Smooth muscle cell (in vitro differentiated cells): ENCODE measurements at regions not wholly inside any gene's neighbourhood (a gene's known extent, or its start where the extent isn't known, plus 50 kb on each side); places are given as distances from the start of the nearest gene placed in this dataset.
A peak's percentile ranks its signal among the peaks of the same experiment; 100 is the strongest.

Experiments
- DNase-seq: peaks from one replicate; lab custom pipeline; 2025; ENCODE audit not compliant: unreplicated experiment; lab: John Stamatoyannopoulos, UW
- H2AFZ ChIP-seq: fragments of 200-600 bp; sonication (generic); 2 replicates; pipeline ENCODE4 v1.6.0; 2016; ENCODE audit warnings: antibody characterized with exemption, low read depth, mild to moderate bottlenecking
- H3F3A ChIP-seq: fragments of 200-600 bp; sonication (generic); 2 replicates; pipeline ENCODE4 v1.6.0; 2017; ENCODE audit warnings: antibody characterized with exemption, low read depth
- H3K27ac ChIP-seq: fragments of 200-600 bp; sonication (generic); 2 replicates; pipeline ENCODE4 v1.5.1; 2016; ENCODE audit warnings: low read depth, mild to moderate bottlenecking
- H3K27me3 ChIP-seq: fragments of 200-600 bp; sonication (generic); 2 replicates; pipeline ENCODE4 v1.6.1; 2016; ENCODE audit warnings: low read depth, mild to moderate bottlenecking
- H3K36me3 ChIP-seq: fragments of 200-600 bp; sonication (generic); 2 replicates; pipeline ENCODE4 v1.5.1; 2016; ENCODE audit warnings: low read depth
- H3K4me1 ChIP-seq: fragments of 200-600 bp; sonication (generic); 2 replicates; pipeline ENCODE4 v1.5.1; 2016; ENCODE audit warnings: low read depth
- H3K4me2 ChIP-seq: fragments of 200-600 bp; sonication (generic); 2 replicates; pipeline ENCODE4 v1.6.0; 2016; ENCODE audit warnings: mild to moderate bottlenecking
- H3K4me3 ChIP-seq: fragments of 200-600 bp; sonication (generic); 2 replicates; pipeline ENCODE4 v1.5.1; 2016; ENCODE audit warnings: mild to moderate bottlenecking
- H3K79me2 ChIP-seq: fragments of 200-600 bp; sonication (generic); 2 replicates; pipeline ENCODE4 v1.6.0; 2016; ENCODE audit warnings: low read depth, mild to moderate bottlenecking
- H3K9ac ChIP-seq: fragments of 200-600 bp; sonication (generic); 2 replicates; pipeline ENCODE4 v1.6.0; 2016; ENCODE audit warnings: low read depth
- H3K9me3 ChIP-seq: fragments of 200-600 bp; sonication (generic); replicated peaks from 2 replicates; pipeline ENCODE4 v1.5.1; 2016; ENCODE audit warnings: low read depth
- H4K20me1 ChIP-seq: fragments of 200-600 bp; sonication (generic); 2 replicates; pipeline ENCODE4 v1.6.0; 2016; ENCODE audit warnings: low read depth
- WGBS: methylation state at CpG from one replicate; pipeline ENCODE4 v1.1.7; 2016; ENCODE audit warnings: low lambda C conversion rate; 5-methylcytosine and 5-hydroxymethylcytosine counted together
- TF ChIP-seq, protein P1 (sequence below): fragments of 200-600 bp; sonication (generic); IDR thresholded peaks from 2 replicates; pipeline ENCODE4 v1.5.1; 2017; ENCODE audit warnings: borderline replicate concordance, mild to moderate bottlenecking, antibody characterized with exemption; ENCODE audit not compliant: insufficient read depth, poor library complexity, severe bottlenecking

DNA sequence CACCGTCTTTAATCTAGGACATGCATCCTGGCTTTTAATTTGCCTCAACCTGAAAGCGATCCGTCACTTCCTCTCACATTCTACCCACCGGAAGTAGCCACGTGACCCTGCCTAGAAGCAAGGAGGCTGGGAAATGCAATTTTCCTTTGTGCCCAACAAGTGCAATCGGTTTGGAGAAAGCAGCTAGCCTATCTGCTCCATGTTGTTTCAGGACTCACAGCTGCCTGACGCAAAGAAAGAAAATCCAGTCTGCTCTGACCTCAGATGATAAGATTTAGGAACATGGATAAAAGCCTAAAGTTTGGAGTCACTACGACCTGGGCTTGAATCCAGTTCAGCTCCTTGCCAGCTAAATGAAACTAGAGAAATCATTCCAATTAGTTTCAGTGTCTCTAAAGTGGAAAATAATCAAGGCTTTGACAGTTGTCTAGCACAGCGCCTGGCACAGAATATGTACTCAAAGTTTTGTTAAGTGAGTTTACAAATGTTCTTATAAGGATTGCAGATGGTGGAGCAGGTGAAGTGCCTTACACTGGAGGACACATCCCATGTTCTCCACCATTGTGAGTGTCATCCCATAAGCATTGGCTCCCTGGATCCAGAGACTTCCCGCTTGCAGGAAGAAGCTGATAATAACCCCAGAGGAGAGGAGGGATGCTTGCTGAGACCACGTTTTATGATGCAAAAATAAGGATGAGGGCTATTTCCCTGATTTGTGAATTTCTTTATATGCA, 553.7 kb downstream of the MN1 start:
- H3F3A ChIP-seq = no peaks in the 10 kb centered on the region
- H3K4me1 ChIP-seq = no peaks in the 10 kb centered on the region
- H3K9me3 ChIP-seq = no peaks in the 10 kb centered on the region
- H3K36me3 ChIP-seq = no peaks in the 10 kb centered on the region
- TF ChIP-seq, protein P1, sequence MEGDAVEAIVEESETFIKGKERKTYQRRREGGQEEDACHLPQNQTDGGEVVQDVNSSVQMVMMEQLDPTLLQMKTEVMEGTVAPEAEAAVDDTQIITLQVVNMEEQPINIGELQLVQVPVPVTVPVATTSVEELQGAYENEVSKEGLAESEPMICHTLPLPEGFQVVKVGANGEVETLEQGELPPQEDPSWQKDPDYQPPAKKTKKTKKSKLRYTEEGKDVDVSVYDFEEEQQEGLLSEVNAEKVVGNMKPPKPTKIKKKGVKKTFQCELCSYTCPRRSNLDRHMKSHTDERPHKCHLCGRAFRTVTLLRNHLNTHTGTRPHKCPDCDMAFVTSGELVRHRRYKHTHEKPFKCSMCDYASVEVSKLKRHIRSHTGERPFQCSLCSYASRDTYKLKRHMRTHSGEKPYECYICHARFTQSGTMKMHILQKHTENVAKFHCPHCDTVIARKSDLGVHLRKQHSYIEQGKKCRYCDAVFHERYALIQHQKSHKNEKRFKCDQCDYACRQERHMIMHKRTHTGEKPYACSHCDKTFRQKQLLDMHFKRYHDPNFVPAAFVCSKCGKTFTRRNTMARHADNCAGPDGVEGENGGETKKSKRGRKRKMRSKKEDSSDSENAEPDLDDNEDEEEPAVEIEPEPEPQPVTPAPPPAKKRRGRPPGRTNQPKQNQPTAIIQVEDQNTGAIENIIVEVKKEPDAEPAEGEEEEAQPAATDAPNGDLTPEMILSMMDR = no peak
- no peak overlapping the region for H3K9ac ChIP-seq
- DNase-seq = no peak
- no peak overlapping the region for H3K27ac ChIP-seq
- H2AFZ ChIP-seq = no peak overlapping the region
- no peak overlapping the region for H3K4me2 ChIP-seq
- H3K79me2 ChIP-seq = no peaks in the 10 kb centered on the region
- 70% methylated on average over 11 of the region's 11 CpGs for WGBS
- no peaks in the 10 kb centered on the region for H4K20me1 ChIP-seq
- H3K27me3 ChIP-seq = no peaks in the 10 kb centered on the region
- no peak overlapping the region for H3K4me3 ChIP-seq

DNA sequence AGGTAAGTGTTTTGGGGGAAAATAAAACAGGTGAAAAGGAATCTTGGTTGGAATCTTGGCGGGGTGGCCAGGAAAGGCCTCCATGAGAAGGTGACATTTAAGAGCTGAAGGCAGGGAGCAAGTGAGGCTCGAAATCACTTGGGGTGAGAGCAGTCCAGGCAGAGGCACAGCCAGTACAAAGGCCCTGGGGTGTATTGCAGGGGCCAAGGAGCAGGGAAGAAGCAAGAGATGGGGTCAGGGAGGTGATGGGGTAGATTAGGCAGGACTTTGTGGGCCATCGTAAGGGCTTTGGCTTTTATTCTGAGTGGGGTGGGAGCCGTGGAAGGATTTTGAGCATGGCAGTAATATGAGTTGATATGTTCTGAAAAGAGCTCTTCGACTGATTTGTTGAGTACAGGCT, 551.1 kb downstream of the MN1 start:
- H3K4me2 ChIP-seq = no peak overlapping the region
- no peaks in the 10 kb centered on the region for H3K27me3 ChIP-seq
- no peaks in the 10 kb centered on the region for H3K4me1 ChIP-seq
- TF ChIP-seq, protein P1 = no peak
- H4K20me1 ChIP-seq = no peaks in the 10 kb centered on the region
- H2AFZ ChIP-seq = no peak overlapping the region
- H3K9ac ChIP-seq = no peak overlapping the region
- no peak overlapping the region for H3K4me3 ChIP-seq
- no peak overlapping the region for H3K27ac ChIP-seq
- 91% methylated on average over 5 of the region's 5 CpGs for WGBS
- no peaks in the 10 kb centered on the region for H3K36me3 ChIP-seq
- no peak for DNase-seq
- H3F3A ChIP-seq = no peaks in the 10 kb centered on the region
- H3K79me2 ChIP-seq = no peaks in the 10 kb centered on the region
- H3K9me3 ChIP-seq = peaks cover 3% of the 10 kb centered on the region

DNA sequence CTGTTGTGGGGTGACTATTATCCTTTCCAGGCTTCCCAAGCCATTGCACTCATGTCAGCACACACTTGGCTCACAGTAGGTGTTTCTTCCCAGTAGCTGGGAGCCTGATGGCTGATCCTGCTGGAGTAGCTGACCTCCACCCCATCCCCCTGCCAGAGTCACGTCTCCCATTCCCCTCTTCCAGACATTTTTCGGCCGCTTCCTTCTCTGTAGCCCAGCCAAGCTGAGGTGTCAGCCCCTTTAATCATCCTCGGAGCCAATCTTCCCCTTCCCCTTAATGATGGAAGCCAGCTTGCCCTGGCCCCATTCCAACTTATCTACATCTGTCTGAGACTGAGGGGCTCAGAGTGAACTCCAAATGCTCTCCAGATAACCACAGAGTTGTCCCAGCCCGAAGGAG, 550.7 kb downstream of the MN1 start:
- Histone ChIP-seq H3K27ac (no peak overlapping the region), H4K20me1 (no peaks in the 10 kb centered on the region)
- TF ChIP-seq, protein P1 = no peak

DNA sequence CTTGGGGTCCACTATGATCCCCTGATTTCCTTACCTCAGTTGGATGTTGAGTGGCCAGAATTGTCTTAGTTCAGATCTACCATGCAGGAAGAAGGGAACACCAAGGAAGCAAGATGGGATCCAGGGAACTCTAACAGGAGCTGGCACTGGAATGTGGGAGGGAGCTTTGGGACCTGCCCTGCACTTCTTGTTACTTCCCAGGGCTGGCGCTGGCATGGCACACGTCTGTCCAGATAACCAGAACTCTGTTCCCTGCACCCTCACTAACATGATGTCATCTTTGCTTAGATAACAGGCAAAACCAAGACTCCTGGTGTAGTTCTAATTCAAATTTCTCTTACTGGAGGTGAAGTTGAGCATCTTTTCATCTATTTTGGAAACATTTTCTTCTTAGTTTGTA, 550.0 kb downstream of the MN1 start:
- DNase-seq = no peak
- Histone ChIP-seq H4K20me1 (no peaks in the 10 kb centered on the region), H3K27me3 (no peaks in the 10 kb centered on the region), H3K4me1 (no peaks in the 10 kb centered on the region), H3K4me3 (no peak overlapping the region), H3K9ac (no peak overlapping the region), H2AFZ (no peak overlapping the region), H3K36me3 (no peaks in the 10 kb centered on the region), H3K27ac (peak overlapping the region; percentile 18), H3F3A (no peaks in the 10 kb centered on the region), H3K4me2 (no peak overlapping the region), H3K9me3 (peaks cover 3% of the 10 kb centered on the region), H3K79me2 (no peaks in the 10 kb centered on the region)
- TF ChIP-seq, protein P1 = no peak
- 53% methylated on average over 2 of the region's 2 CpGs for WGBS

More for the DNA sequence above, 550.7 kb downstream of the MN1 start:
- 53% methylated on average over 5 of the region's 5 CpGs for WGBS
- H3F3A ChIP-seq = no peaks in the 10 kb centered on the region
- no peak for DNase-seq
- H3K79me2 ChIP-seq = no peaks in the 10 kb centered on the region
- no peak overlapping the region for H3K4me3 ChIP-seq
- H3K4me1 ChIP-seq = no peaks in the 10 kb centered on the region
- H3K36me3 ChIP-seq = no peaks in the 10 kb centered on the region
- peaks cover 3% of the 10 kb centered on the region for H3K9me3 ChIP-seq
- no peaks in the 10 kb centered on the region for H3K27me3 ChIP-seq
- H2AFZ ChIP-seq = no peak overlapping the region
- no peak overlapping the region for H3K4me2 ChIP-seq
- H3K9ac ChIP-seq = no peak overlapping the region
